HEK293 (cell line): ENCODE measurements at regions not wholly inside any gene's neighbourhood (a gene's known extent, or its start where the extent isn't known, plus 50 kb on each side); places are given as distances from the start of the nearest gene placed in this dataset.

Source experiments
- CTCF ChIA-PET: fragments of 350-600 bp; formaldehyde crosslinking; extraction: SDS; loops from one replicate; lab custom pipeline; 2021; ENCODE audit warnings: antibody characterized with exemption; lab: Yijun Ruan, JAX
- POLR2A ChIA-PET: fragments of 300-600 bp; formaldehyde crosslinking; extraction: SDS; loops from one replicate; lab custom pipeline; 2020; ENCODE audit warnings: antibody characterized with exemption, inconsistent platforms; lab: Yijun Ruan, JAX
- H3K27ac ChIP-seq: fragments of 200-500 bp; sonication (Bioruptor generic); 2 replicates; pipeline ENCODE4 v1.5.1; 2014; ENCODE audit warnings: low read depth, low read length, control low read depth, inconsistent platforms; ENCODE audit errors: extremely low read depth
- H3K36me3 ChIP-seq, 2 experiments: fragments of 200-500 bp in 1 of 2; sonication (Bioruptor generic) in 1 of 2; 1 replicate in 1 of 2; 2 replicates in 1 of 2; pipeline ENCODE4 v1.5.1; 2014 to 2017; ENCODE audit warnings: inconsistent platforms in 2 of 2, low read length in 2 of 2; ENCODE audit not compliant: control insufficient read depth in 2 of 2, insufficient read depth in 1 of 2
- H3K4me1 ChIP-seq: fragments of 200-500 bp; sonication (Bioruptor generic); 2 replicates; pipeline ENCODE4 v1.5.1; 2014; ENCODE audit warnings: mild to moderate bottlenecking, low read length, inconsistent platforms; ENCODE audit not compliant: control insufficient read depth, insufficient read depth
- H3K4me3 ChIP-seq: 2 replicates; pipeline ENCODE4 v1.5.1; 2011; ENCODE audit warnings: low read depth, mild to moderate bottlenecking, control low read depth, low read length, moderate library complexity
- H3K9me3 ChIP-seq: fragments of 200-500 bp; sonication (Bioruptor generic); 2 replicates; pipeline ENCODE4 v1.5.1; 2014; ENCODE audit warnings: low read depth, low read length, inconsistent platforms; ENCODE audit not compliant: control insufficient read depth, insufficient read depth
- IKZF3 ChIP-seq: fragments of 450-650 bp; IDR thresholded peaks from 2 replicates; pipeline ENCODE4 v1.5.0; 2018; ENCODE audit warnings: missing biosample characterization, mild to moderate bottlenecking, missing genetic modification characterization, moderate library complexity
- REST ChIP-seq: fragments of 450-650 bp; formaldehyde crosslinking; IDR thresholded peaks from 2 replicates; pipeline ENCODE4 v1.5.1; 2016; ENCODE audit warnings: missing biosample characterization, missing genetic modification characterization
- SP7 ChIP-seq: fragments of 450-650 bp; formaldehyde crosslinking; IDR thresholded peaks from 2 replicates; pipeline ENCODE4 v1.5.1; 2016; ENCODE audit warnings: missing biosample characterization, missing genetic modification characterization
- ZBTB6 ChIP-seq: fragments of 450-650 bp; formaldehyde crosslinking; IDR thresholded peaks from 2 replicates; pipeline ENCODE4 v1.5.1; 2017; ENCODE audit warnings: missing biosample characterization, missing genetic modification characterization
- ZBTB7A ChIP-seq: fragments of 450-650 bp; formaldehyde crosslinking; IDR thresholded peaks from 2 replicates; pipeline ENCODE4 v1.5.1; 2016; ENCODE audit warnings: low read depth, missing biosample characterization, missing genetic modification characterization
- ZFP37 ChIP-seq: fragments of 450-650 bp; formaldehyde crosslinking; IDR thresholded peaks from 2 replicates; pipeline ENCODE4 v1.5.1; 2016; ENCODE audit warnings: missing biosample characterization, missing genetic modification characterization
- ZNF112 ChIP-seq: fragments of 450-650 bp; formaldehyde crosslinking; IDR thresholded peaks from 2 replicates; pipeline ENCODE4 v1.5.0; 2017; ENCODE audit warnings: missing biosample characterization, missing genetic modification characterization
- ZNF140 ChIP-seq: fragments of 450-650 bp; formaldehyde crosslinking; IDR thresholded peaks from 2 replicates; pipeline ENCODE4 v1.5.1; 2016; ENCODE audit warnings: missing biosample characterization, missing genetic modification characterization
- ZNF211 ChIP-seq: fragments of 450-650 bp; formaldehyde crosslinking; IDR thresholded peaks from 2 replicates; pipeline ENCODE4 v1.5.1; 2016; ENCODE audit warnings: low read depth, missing biosample characterization, missing genetic modification characterization
- ZNF248 ChIP-seq: fragments of 450-650 bp; formaldehyde crosslinking; IDR thresholded peaks from 2 replicates; pipeline ENCODE4 v1.5.1; 2017; ENCODE audit warnings: missing biosample characterization, missing genetic modification characterization
- ZNF280D ChIP-seq: fragments of 450-650 bp; formaldehyde crosslinking; IDR thresholded peaks from 2 replicates; pipeline ENCODE4 v1.5.1; 2016; ENCODE audit warnings: missing biosample characterization, missing genetic modification characterization
- ZNF362 ChIP-seq: fragments of 450-650 bp; formaldehyde crosslinking; IDR thresholded peaks from 2 replicates; pipeline ENCODE4 v1.5.1; 2016; ENCODE audit warnings: missing biosample characterization, missing genetic modification characterization
- ZNF600 ChIP-seq: fragments of 450-650 bp; formaldehyde crosslinking; IDR thresholded peaks from 2 replicates; pipeline ENCODE4 v1.5.1; 2016; ENCODE audit warnings: missing biosample characterization, missing genetic modification characterization
- ZNF624 ChIP-seq: fragments of 450-650 bp; formaldehyde crosslinking; IDR thresholded peaks from 2 replicates; pipeline ENCODE4 v1.5.1; 2017; ENCODE audit warnings: missing biosample characterization, missing genetic modification characterization
- ZNF677 ChIP-seq: fragments of 450-650 bp; IDR thresholded peaks from 2 replicates; pipeline ENCODE4 v1.5.0; 2018; ENCODE audit warnings: missing biosample characterization, mild to moderate bottlenecking, missing genetic modification characterization, moderate library complexity

GRCh38 chr11:70528046-70528793, 129.9 kb downstream of the CTTN start (continued):
- no peak for TF ChIP-seq ZFP37 (tag by site-specific recombination)
- no peak for TF ChIP-seq IKZF3 (tag by site-specific recombination)
- no peak for TF ChIP-seq ZNF248 (tag by site-specific recombination)
- TF ChIP-seq ZNF280D (tag by site-specific recombination): no peak

GRCh38 chr11:70528794-70529580, 130.7 kb downstream of the CTTN start:
- H3K27ac ChIP-seq: no peak overlapping the region
- no peaks in the 10 kb centered on the region for H3K4me1 ChIP-seq
- POLR2A ChIA-PET: no interaction called here
- CTCF ChIA-PET: no interaction called here
- TF ChIP-seq ZNF140 (tag by site-specific recombination) (no peak), ZNF624 (tag by site-specific recombination) (no peak), ZNF112 (no peak), ZNF362 (no peak), SP7 (tag by site-specific recombination) (no peak), ZNF600 (tag by site-specific recombination) (no peak), REST (tag by site-specific recombination) (no peak), ZBTB6 (tag by site-specific recombination) (no peak), ZNF211 (tag by site-specific recombination) (no peak), ZBTB7A (no peak), IKZF3 (tag by site-specific recombination) (no peak), ZNF677 (tag by site-specific recombination) (no peak)
- no peaks in the 10 kb centered on the region for H3K36me3 ChIP-seq
- no peak overlapping the region for H3K4me3 ChIP-seq
- H3K9me3 ChIP-seq: no peaks in the 10 kb centered on the region
